HCT116 (cell line): ENCODE measurements at regions not wholly inside any gene's neighbourhood (a gene's known extent, or its start where the extent isn't known, plus 50 kb on each side); places are given as distances from the start of the nearest gene placed in this dataset.

Experiments used
- ATAC-seq: fragments of 200-7000 bp; cut with Tn5 transposase; 2 replicates; pipeline ENCODE4 v1.9.1; 2020; ENCODE audit warnings: mild to moderate bottlenecking, moderate library complexity
- BruUV-seq: library from RNA; stranded (reverse); fragments of 400-500 nt; replicated peaks from 2 replicates; lab custom pipeline; 2021; lab: Mats Ljungman, UMichigan
- CTCF ChIA-PET: fragments of 300-600 bp; sonication (Branson Sonifier 250); formaldehyde crosslinking; loops from one replicate; lab custom pipeline; 2021; ENCODE audit warnings: antibody characterized with exemption; lab: Charles Lee
- POLR2A ChIA-PET: fragments of 300-600, 350-600 bp; sonication (Branson Sonifier 250); formaldehyde crosslinking; loops from one replicate; lab custom pipeline; 2021; ENCODE audit warnings: antibody characterized with exemption; lab: Charles Lee
- RAD21 ChIA-PET, 2 experiments: fragments of 300-600 bp; sonication (Branson Sonifier 250); formaldehyde crosslinking; loops; one replicate each; lab custom pipeline; 2023; ENCODE audit warnings: low total read pairs in 2 of 2; ENCODE audit not compliant: uncharacterized antibody in 2 of 2, unreplicated experiment in 2 of 2, low non-redundant PET in 1 of 2; lab: Charles Lee
- DNase-seq: peaks from one replicate; pipeline ENCODE4 v3.0.0-alpha.2; 2010; ENCODE audit warnings: low read depth, low spot score
- H2AFZ ChIP-seq: fragments of 200-600 bp; shearing (Covaris generic), sonication (generic); 2 replicates; pipeline ENCODE4 v1.6.1; 2017; ENCODE audit warnings: low read depth, mixed run types, mixed read lengths, antibody characterized with exemption, low read length; ENCODE audit not compliant: poor library complexity, severe bottlenecking
- H3K27ac ChIP-seq: 2 replicates; pipeline ENCODE4 v1.5.1; 2012; ENCODE audit warnings: low read depth, low read length
- H3K27me3 ChIP-seq: fragments of 200-600 bp; sonication (generic); 2 replicates; pipeline ENCODE4 v1.6.1; 2016; ENCODE audit warnings: mixed run types, low read length, mixed read lengths; ENCODE audit not compliant: insufficient read depth
- H3K36me3 ChIP-seq, 2 experiments: fragments of 200-500 bp in 1 of 2; fragments of 200-600 bp in 1 of 2; sonication (Bioruptor generic) in 1 of 2; sonication (generic) in 1 of 2; 2 replicates each; pipeline versions ENCODE4 v1.5.1 to v1.6.1; 2014 to 2016; ENCODE audit warnings: low read length in 2 of 2, inconsistent platforms in 1 of 2, mixed read lengths in 1 of 2, mixed run types in 1 of 2; ENCODE audit not compliant: insufficient read depth in 2 of 2, control insufficient read depth in 1 of 2
- H3K4me1 ChIP-seq, 2 experiments: fragments of 200-600 bp in 1 of 2; sonication (generic) in 1 of 2; 2 replicates each; pipeline versions ENCODE4 v1.5.1 to v1.6.1; 2012 to 2017; ENCODE audit warnings: low read length in 2 of 2, inconsistent platforms in 1 of 2, mild to moderate bottlenecking in 1 of 2, mixed read lengths in 1 of 2, mixed run types in 1 of 2, moderate library complexity in 1 of 2; ENCODE audit not compliant: insufficient read depth in 2 of 2, control insufficient read depth in 1 of 2
- H3K4me2 ChIP-seq: fragments of 200-600 bp; sonication (generic); 2 replicates; pipeline ENCODE4 v1.6.1; 2017; ENCODE audit warnings: mixed run types, low read length, mixed read lengths
- H3K4me3 ChIP-seq, 2 experiments: fragments of 200-600 bp in 1 of 2; sonication (generic) in 1 of 2; replicated peaks in 1 of 2; 2 replicates each; pipeline ENCODE4 v1.5.1; 2011 to 2016; ENCODE audit warnings: low read length in 2 of 2, control low read depth in 1 of 2, low read depth in 1 of 2, mild to moderate bottlenecking in 1 of 2, mixed read lengths in 1 of 2, mixed run types in 1 of 2
- H3K79me2 ChIP-seq: fragments of 200-600 bp; sonication (generic); 2 replicates; pipeline ENCODE4 v1.6.1; 2017; ENCODE audit warnings: mild to moderate bottlenecking, mixed run types, low read length, moderate library complexity, mixed read lengths; ENCODE audit not compliant: insufficient read depth
- H3K9ac ChIP-seq: fragments of 200-600 bp; sonication (generic); 2 replicates; pipeline ENCODE4 v1.6.1; 2016; ENCODE audit warnings: low read length, mixed read lengths
- H3K9me2 ChIP-seq: fragments of 200-600 bp; sonication (generic), shearing (Covaris generic); 2 replicates; pipeline ENCODE4 v1.6.1; 2017; ENCODE audit warnings: mixed run types, mild to moderate bottlenecking, moderate library complexity; ENCODE audit not compliant: insufficient read depth
- H3K9me3 ChIP-seq, 2 experiments: fragments of 200-500 bp in 1 of 2; fragments of 200-600 bp in 1 of 2; sonication (Bioruptor generic) in 1 of 2; sonication (generic) in 1 of 2; 2 replicates each; pipeline ENCODE4 v1.6.1; 2014 to 2017; ENCODE audit warnings: low read length in 2 of 2, mixed read lengths in 2 of 2, inconsistent platforms in 1 of 2, low read depth in 1 of 2, mild to moderate bottlenecking in 1 of 2, mixed run types in 1 of 2, moderate library complexity in 1 of 2; ENCODE audit not compliant: control insufficient read depth in 1 of 2, insufficient read depth in 1 of 2
- H4K20me1 ChIP-seq: fragments of 200-600 bp; sonication (generic), shearing (Covaris generic); 2 replicates; pipeline ENCODE4 v1.6.1; 2017; ENCODE audit warnings: mixed run types, mild to moderate bottlenecking, moderate library complexity; ENCODE audit not compliant: insufficient read depth
- CBX3 ChIP-seq: IDR thresholded peaks from 2 replicates; pipeline ENCODE4 v1.6.1; 2012; ENCODE audit warnings: low read depth
- CEBPB ChIP-seq: IDR thresholded peaks from 2 replicates; pipeline ENCODE4 v1.6.1; 2012; ENCODE audit warnings: low read depth
- EGR1 ChIP-seq: IDR thresholded peaks from 2 replicates; pipeline ENCODE4 v1.6.1; 2012; ENCODE audit warnings: low read depth
- EZH2phosphoT487 ChIP-seq: fragments of 200-600 bp; IDR thresholded peaks from 2 replicates; pipeline ENCODE4 v1.6.1; 2018; ENCODE audit warnings: antibody characterized with exemption, borderline replicate concordance
- FOSL1 ChIP-seq: IDR thresholded peaks from 2 replicates; pipeline ENCODE4 v1.6.1; 2012; ENCODE audit warnings: low read depth
- JUND ChIP-seq: IDR thresholded peaks from 2 replicates; pipeline ENCODE4 v1.6.1; 2012
- POLR2A ChIP-seq: IDR thresholded peaks from 2 replicates; pipeline ENCODE4 v1.7.0; 2011; ENCODE audit warnings: borderline replicate concordance; ENCODE audit not compliant: insufficient read depth, insufficient read length; ENCODE audit errors: extremely low read depth
- POLR2AphosphoS5 ChIP-seq: IDR thresholded peaks from 2 replicates; pipeline ENCODE4 v1.6.1; 2011; ENCODE audit warnings: mild to moderate bottlenecking, low read depth, low read length, moderate library complexity
- RAD21 ChIP-seq: IDR thresholded peaks from 2 replicates; pipeline ENCODE4 v1.6.1; 2012; ENCODE audit warnings: low read depth, mild to moderate bottlenecking
- SIN3A ChIP-seq: IDR thresholded peaks from 2 replicates; pipeline ENCODE4 v1.6.1; 2012; ENCODE audit warnings: low read depth
- SP1 ChIP-seq: IDR thresholded peaks from 2 replicates; pipeline ENCODE4 v1.6.1; 2012; ENCODE audit warnings: low read depth
- SRF ChIP-seq: IDR thresholded peaks from 2 replicates; pipeline ENCODE4 v1.6.1; 2012; ENCODE audit warnings: low read depth
- TCF7L2 ChIP-seq: IDR thresholded peaks from 2 replicates; pipeline ENCODE4 v1.7.0; 2011; ENCODE audit warnings: borderline replicate concordance, inconsistent platforms; ENCODE audit not compliant: insufficient read depth, insufficient read length; ENCODE audit errors: extremely low read depth
- YY1 ChIP-seq: IDR thresholded peaks from 2 replicates; pipeline ENCODE4 v1.6.1; 2011; ENCODE audit warnings: low read length, low read depth, moderate library complexity, mild to moderate bottlenecking; ENCODE audit not compliant: insufficient replicate concordance; ENCODE audit errors: extremely low read depth
- ZFX ChIP-seq: fragments of 450-650 bp; IDR thresholded peaks from 2 replicates; pipeline ENCODE4 v1.6.1; 2017
- ZNF274 ChIP-seq: fragments of 200-500 bp; sonication (Bioruptor generic); IDR thresholded peaks from 2 replicates; pipeline ENCODE4 v1.6.1; 2014; ENCODE audit warnings: mild to moderate bottlenecking, low read depth, low read length, inconsistent platforms
- intact Hi-C: fragments of 100-400 bp; cut with micrococcal nuclease; formaldehyde crosslinking; loops from 2 replicates; pipeline ENCODE4 v1.10.0; 2022
- TF ChIP-seq, protein P1 (sequence below): IDR thresholded peaks from 2 replicates; pipeline ENCODE4 v1.6.1; 2012
- TF ChIP-seq, protein P2 (sequence below), 3 experiments: fragments of 200-600 bp in 1 of 3; sonication (generic) in 1 of 3; IDR thresholded peaks in 2 of 3; conservative IDR thresholded peaks in 1 of 3; 2 replicates each; pipeline ENCODE4 v1.5.1; 2012 to 2017; ENCODE audit warnings: low read depth in 2 of 3, low read length in 2 of 3, antibody characterized with exemption in 1 of 3, borderline replicate concordance in 1 of 3, control low read depth in 1 of 3, mild to moderate bottlenecking in 1 of 3, mixed read lengths in 1 of 3, mixed run types in 1 of 3, moderate library complexity in 1 of 3; ENCODE audit not compliant: insufficient read depth in 1 of 3
- TF ChIP-seq, protein P3 (sequence below): IDR thresholded peaks from 2 replicates; pipeline ENCODE4 v1.6.1; 2012
- TF ChIP-seq, protein P4 (sequence below): IDR thresholded peaks from 2 replicates; pipeline ENCODE4 v1.6.1; 2011; ENCODE audit warnings: mild to moderate bottlenecking, low read length, moderate library complexity; ENCODE audit not compliant: insufficient replicate concordance; ENCODE audit errors: extremely low read depth

DNA sequence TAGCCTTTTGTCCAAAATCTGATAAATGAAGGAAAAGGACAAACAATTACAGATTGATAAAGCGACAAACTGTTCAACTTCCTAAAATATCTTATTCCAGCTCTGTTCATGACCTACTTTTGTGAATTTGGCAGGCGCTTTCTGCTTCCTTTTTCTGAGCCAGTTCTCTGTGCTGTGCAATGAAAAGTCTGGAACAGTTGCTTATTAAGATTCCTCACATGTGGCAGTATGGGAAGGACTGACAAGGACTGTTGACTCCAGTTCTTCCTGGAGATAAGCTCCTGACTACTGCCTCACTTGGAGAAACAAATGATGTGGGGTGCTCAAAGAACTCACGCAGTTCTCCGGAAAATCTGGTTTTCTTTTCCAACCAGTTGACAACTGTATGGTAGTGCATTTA, 58.3 kb upstream of the ANP32D start:
- no peak overlapping the region for H3K4me2 ChIP-seq
- BruUV-seq: no TSS peak
- CTCF ChIA-PET: no interaction called here
- no peaks in the 10 kb centered on the region for H3K9me2 ChIP-seq
- H3K9me3 ChIP-seq: no peaks in the 10 kb centered on the region
- no peaks in the 10 kb centered on the region for H4K20me1 ChIP-seq
- no peaks in the 10 kb centered on the region for H3K36me3 ChIP-seq
- peaks cover 0 to 4% of the 10 kb centered on the region in 2 experiments; a peak in 1 of 4 replicates for H3K4me1 ChIP-seq
- H3K4me3 ChIP-seq: no peak overlapping the region
- no peak overlapping the region for H2AFZ ChIP-seq
- TF ChIP-seq, protein P1, sequence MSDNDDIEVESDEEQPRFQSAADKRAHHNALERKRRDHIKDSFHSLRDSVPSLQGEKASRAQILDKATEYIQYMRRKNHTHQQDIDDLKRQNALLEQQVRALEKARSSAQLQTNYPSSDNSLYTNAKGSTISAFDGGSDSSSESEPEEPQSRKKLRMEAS: no peak
- TF ChIP-seq POLR2A (no peak), EGR1 (no peak), FOSL1 (no peak), ZFX (no peak), SP1 (no peak), RAD21 (no peak), EZH2phosphoT487 (no peak), SIN3A (no peak), CEBPB (no peak), CBX3 (no peak), SRF (no peak), ZNF274 (no peak), POLR2AphosphoS5 (no peak), TCF7L2 (no peak), YY1 (no peak), JUND (no peak)
- TF ChIP-seq, protein P2, sequence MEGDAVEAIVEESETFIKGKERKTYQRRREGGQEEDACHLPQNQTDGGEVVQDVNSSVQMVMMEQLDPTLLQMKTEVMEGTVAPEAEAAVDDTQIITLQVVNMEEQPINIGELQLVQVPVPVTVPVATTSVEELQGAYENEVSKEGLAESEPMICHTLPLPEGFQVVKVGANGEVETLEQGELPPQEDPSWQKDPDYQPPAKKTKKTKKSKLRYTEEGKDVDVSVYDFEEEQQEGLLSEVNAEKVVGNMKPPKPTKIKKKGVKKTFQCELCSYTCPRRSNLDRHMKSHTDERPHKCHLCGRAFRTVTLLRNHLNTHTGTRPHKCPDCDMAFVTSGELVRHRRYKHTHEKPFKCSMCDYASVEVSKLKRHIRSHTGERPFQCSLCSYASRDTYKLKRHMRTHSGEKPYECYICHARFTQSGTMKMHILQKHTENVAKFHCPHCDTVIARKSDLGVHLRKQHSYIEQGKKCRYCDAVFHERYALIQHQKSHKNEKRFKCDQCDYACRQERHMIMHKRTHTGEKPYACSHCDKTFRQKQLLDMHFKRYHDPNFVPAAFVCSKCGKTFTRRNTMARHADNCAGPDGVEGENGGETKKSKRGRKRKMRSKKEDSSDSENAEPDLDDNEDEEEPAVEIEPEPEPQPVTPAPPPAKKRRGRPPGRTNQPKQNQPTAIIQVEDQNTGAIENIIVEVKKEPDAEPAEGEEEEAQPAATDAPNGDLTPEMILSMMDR (IDR thresholded peaks at IDR 0.05 in 2 of 3, conservative IDR thresholded peaks at IDR 0.05 in 1 of 3; ENCODE audit: borderline replicate concordance in 1 of 3, insufficient read depth in 1 of 3, low read depth in 2 of 3, low read length in 2 of 3): no peak
- TF ChIP-seq, protein P3, sequence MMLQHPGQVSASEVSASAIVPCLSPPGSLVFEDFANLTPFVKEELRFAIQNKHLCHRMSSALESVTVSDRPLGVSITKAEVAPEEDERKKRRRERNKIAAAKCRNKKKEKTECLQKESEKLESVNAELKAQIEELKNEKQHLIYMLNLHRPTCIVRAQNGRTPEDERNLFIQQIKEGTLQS: no peak
- TF ChIP-seq, protein P4, sequence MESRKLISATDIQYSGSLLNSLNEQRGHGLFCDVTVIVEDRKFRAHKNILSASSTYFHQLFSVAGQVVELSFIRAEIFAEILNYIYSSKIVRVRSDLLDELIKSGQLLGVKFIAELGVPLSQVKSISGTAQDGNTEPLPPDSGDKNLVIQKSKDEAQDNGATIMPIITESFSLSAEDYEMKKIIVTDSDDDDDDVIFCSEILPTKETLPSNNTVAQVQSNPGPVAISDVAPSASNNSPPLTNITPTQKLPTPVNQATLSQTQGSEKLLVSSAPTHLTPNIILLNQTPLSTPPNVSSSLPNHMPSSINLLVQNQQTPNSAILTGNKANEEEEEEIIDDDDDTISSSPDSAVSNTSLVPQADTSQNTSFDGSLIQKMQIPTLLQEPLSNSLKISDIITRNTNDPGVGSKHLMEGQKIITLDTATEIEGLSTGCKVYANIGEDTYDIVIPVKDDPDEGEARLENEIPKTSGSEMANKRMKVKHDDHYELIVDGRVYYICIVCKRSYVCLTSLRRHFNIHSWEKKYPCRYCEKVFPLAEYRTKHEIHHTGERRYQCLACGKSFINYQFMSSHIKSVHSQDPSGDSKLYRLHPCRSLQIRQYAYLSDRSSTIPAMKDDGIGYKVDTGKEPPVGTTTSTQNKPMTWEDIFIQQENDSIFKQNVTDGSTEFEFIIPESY: no peak
- no peaks in the 10 kb centered on the region for H3K79me2 ChIP-seq
- ATAC-seq (no peak), DNase-seq (no peak)
- intact Hi-C loops: no loop called here
- no peak overlapping the region for H3K27ac ChIP-seq
- RAD21 ChIA-PET: no interaction called here
- H3K9ac ChIP-seq: no peak overlapping the region
- H3K27me3 ChIP-seq: no peaks in the 10 kb centered on the region
- POLR2A ChIA-PET: no interaction called here
